ENCODE measurements at regions not wholly inside any gene's neighbourhood (a gene's known extent, or its start where the extent isn't known, plus 50 kb on each side); places are given as distances from the start of the nearest gene placed in this dataset.

DNA sequence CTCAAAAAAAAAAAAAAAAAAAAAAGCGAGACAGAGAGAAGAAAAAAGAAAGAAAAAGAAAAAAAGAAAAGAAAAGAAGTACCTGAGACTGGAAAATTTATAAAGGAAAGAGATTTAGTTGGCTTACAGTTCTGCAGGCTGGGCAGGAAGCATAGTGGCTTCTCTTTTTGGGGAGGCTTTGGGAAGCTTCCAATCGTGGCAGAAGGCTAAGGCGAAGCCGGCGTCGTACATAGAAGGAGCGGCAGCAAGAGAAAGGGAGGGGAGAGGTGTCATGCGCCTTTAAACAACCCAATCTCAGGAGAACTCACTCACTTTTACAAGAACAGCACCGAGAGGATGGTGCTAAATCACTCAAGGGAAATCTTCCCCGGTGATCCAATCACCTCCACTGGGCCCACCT, 272.1 kb upstream of the FOXK1 start:
- H3K4me3 ChIP-seq (ENCODE audit: low read length): no peak overlapping the region
- H3K4me1 ChIP-seq (ENCODE audit: insufficient read depth, low read length): no peaks in the 10 kb centered on the region
- no peaks in the 10 kb centered on the region for H3K9me3 ChIP-seq (ENCODE audit: low read depth, low read length)
- no peaks in the 10 kb centered on the region for H3K27me3 ChIP-seq (ENCODE audit: insufficient read depth, low read length)

GRCh38 chr7:4416396-4417056, 265.6 kb upstream of the FOXK1 start:
- no peaks in the 10 kb centered on the region for H3K27me3 ChIP-seq (ENCODE audit: insufficient read depth, low read length)
- no peaks in the 10 kb centered on the region for H3K4me1 ChIP-seq (ENCODE audit: insufficient read depth, low read length)
- no peaks in the 10 kb centered on the region for H3K9me3 ChIP-seq (ENCODE audit: low read depth, low read length)
- no peak overlapping the region for H3K4me3 ChIP-seq (ENCODE audit: low read length)

GRCh38 chr7:4428526-4428925, 253.6 kb upstream of the FOXK1 start:
- no peaks in the 10 kb centered on the region for H3K4me1 ChIP-seq (ENCODE audit: insufficient read depth, low read length)
- no peaks in the 10 kb centered on the region for H3K27me3 ChIP-seq (ENCODE audit: insufficient read depth, low read length)

GRCh38 chr7:4430227-4430626, 251.9 kb upstream of the FOXK1 start:
- Histone ChIP-seq H3K4me3 (ENCODE audit: low read length) (no peak overlapping the region), H3K27me3 (ENCODE audit: insufficient read depth, low read length) (no peaks in the 10 kb centered on the region), H3K9me3 (ENCODE audit: low read depth, low read length) (peaks cover 8% of the 10 kb centered on the region), H3K4me1 (ENCODE audit: insufficient read depth, low read length) (no peaks in the 10 kb centered on the region)

More at GRCh38 chr7:4428526-4428925, 253.6 kb upstream of the FOXK1 start:
- Histone ChIP-seq H3K4me3 (ENCODE audit: low read length) (no peak overlapping the region), H3K9me3 (ENCODE audit: low read depth, low read length) (peaks cover 8% of the 10 kb centered on the region)

DNA sequence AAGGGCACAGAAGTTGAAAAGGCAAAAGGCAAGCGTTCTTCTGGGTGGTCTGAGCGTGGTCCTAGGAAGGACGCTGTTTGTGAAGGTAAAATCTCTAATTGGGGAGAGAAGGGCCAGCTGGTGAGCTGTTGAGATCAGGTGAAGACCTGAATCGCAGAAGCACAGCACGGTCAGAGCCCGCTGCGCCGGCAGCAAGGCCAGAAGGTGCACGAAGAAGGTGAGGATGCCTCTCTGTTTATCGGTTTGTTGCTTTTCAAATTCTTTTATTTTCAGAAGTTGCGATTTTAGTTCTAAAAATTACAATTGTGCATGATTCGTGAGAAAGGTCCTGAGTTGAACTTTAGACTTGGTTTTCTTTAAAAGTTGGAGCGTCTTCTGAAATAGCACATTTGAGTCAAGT, 247.8 kb upstream of the FOXK1 start:
- H3K27me3 ChIP-seq (ENCODE audit: insufficient read depth, low read length): no peaks in the 10 kb centered on the region
- H3K4me3 ChIP-seq (ENCODE audit: low read length): no peak overlapping the region
- peaks cover 8% of the 10 kb centered on the region for H3K9me3 ChIP-seq (ENCODE audit: low read depth, low read length)
- no peaks in the 10 kb centered on the region for H3K4me1 ChIP-seq (ENCODE audit: insufficient read depth, low read length)

DNA sequence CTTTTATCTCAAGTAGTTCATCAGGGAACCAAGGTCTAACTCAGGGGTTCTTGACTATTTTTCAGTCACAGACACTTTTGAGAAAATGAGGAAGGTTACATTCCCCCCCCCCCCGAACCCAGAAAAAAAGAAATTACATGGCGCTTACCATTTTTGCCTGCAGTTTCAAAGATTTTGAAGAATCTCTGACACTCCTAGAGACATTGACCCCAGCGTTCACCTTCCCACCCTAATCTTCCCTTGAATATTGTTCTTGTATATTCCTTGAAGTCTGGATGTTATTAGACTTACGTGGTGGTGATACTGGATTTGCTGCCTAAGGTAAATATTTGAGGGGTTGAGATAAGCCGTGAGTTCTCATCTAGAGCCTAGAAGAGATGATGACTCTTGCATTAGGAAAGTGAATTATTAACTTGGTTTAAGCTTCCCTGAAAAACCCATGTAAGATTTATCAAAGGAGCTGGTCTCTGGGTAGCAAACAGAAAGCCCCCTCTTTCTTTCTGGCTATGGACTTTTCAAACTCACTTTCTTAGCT, 245.7 kb upstream of the FOXK1 start:
- Histone ChIP-seq H3K9me3 (ENCODE audit: low read depth, low read length) (no peaks in the 10 kb centered on the region), H3K4me3 (ENCODE audit: low read length) (no peak overlapping the region), H3K4me1 (ENCODE audit: insufficient read depth, low read length) (no peaks in the 10 kb centered on the region), H3K27me3 (ENCODE audit: insufficient read depth, low read length) (no peaks in the 10 kb centered on the region)

- no peaks in the 10 kb centered on the region for H3K4me1 ChIP-seq (ENCODE audit: insufficient read depth, low read length)
- H3K4me3 ChIP-seq (ENCODE audit: low read length): no peak overlapping the region
- H3K27me3 ChIP-seq (ENCODE audit: insufficient read depth, low read length): no peaks in the 10 kb centered on the region
- no peaks in the 10 kb centered on the region for H3K9me3 ChIP-seq (ENCODE audit: low read depth, low read length)
Measured at GRCh38 chr7:4436936-4437335, 245.2 kb upstream of the FOXK1 start.

GRCh38 chr7:4437916-4438315, 244.2 kb upstream of the FOXK1 start:
- Histone ChIP-seq H3K9me3 (ENCODE audit: low read depth, low read length) (no peaks in the 10 kb centered on the region), H3K4me1 (ENCODE audit: insufficient read depth, low read length) (no peaks in the 10 kb centered on the region), H3K4me3 (ENCODE audit: low read length) (no peak overlapping the region), H3K27me3 (ENCODE audit: insufficient read depth, low read length) (no peaks in the 10 kb centered on the region)

DNA sequence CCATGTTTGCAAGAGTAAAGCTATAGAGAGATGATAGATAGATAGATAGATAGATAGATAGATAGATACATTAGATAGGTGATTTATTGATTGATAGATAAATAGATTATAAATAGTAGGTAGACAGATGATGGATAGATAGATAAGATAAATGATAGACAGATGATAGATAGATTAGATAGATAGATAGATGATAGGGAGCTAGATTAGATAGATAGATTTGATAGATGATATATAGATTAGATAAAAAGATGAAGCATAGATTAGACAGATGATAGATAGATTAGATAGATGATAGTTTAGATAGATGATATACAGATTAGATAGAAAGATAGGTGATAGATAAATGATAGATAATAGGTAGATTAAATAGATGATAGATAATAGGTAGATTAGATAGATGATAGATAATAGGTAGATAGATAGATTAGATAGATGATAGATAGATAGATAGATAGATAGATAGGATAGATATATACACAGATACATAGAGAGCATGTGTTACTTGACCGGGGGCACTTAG, 243.3 kb upstream of the FOXK1 start:
- H3K4me1 ChIP-seq (ENCODE audit: insufficient read depth, low read length): no peaks in the 10 kb centered on the region
- no peaks in the 10 kb centered on the region for H3K9me3 ChIP-seq (ENCODE audit: low read depth, low read length)
- no peak overlapping the region for H3K4me3 ChIP-seq (ENCODE audit: low read length)
- H3K27me3 ChIP-seq (ENCODE audit: insufficient read depth, low read length): no peaks in the 10 kb centered on the region

GRCh38 chr7:4439444-4439843, 242.7 kb upstream of the FOXK1 start:
- Histone ChIP-seq H3K9me3 (ENCODE audit: low read depth, low read length) (no peaks in the 10 kb centered on the region), H3K27me3 (ENCODE audit: insufficient read depth, low read length) (no peaks in the 10 kb centered on the region), H3K4me3 (ENCODE audit: low read length) (no peak overlapping the region), H3K4me1 (ENCODE audit: insufficient read depth, low read length) (no peaks in the 10 kb centered on the region)

GRCh38 chr7:4444106-4444505, 238.0 kb upstream of the FOXK1 start:
- Histone ChIP-seq H3K9me3 (ENCODE audit: low read depth, low read length) (no peaks in the 10 kb centered on the region), H3K27me3 (ENCODE audit: insufficient read depth, low read length) (no peaks in the 10 kb centered on the region), H3K4me3 (ENCODE audit: low read length) (no peak overlapping the region), H3K4me1 (ENCODE audit: insufficient read depth, low read length) (no peaks in the 10 kb centered on the region)

- Histone ChIP-seq H3K9me3 (ENCODE audit: low read depth, low read length) (no peaks in the 10 kb centered on the region), H3K27me3 (ENCODE audit: insufficient read depth, low read length) (no peaks in the 10 kb centered on the region), H3K4me1 (ENCODE audit: insufficient read depth, low read length) (no peaks in the 10 kb centered on the region), H3K4me3 (ENCODE audit: low read length) (no peak overlapping the region)
Measured at GRCh38 chr7:4445777-4446176, 236.3 kb upstream of the FOXK1 start.

- no peaks in the 10 kb centered on the region for H3K4me1 ChIP-seq (ENCODE audit: insufficient read depth, low read length)
- H3K27me3 ChIP-seq (ENCODE audit: insufficient read depth, low read length): no peaks in the 10 kb centered on the region
- no peaks in the 10 kb centered on the region for H3K9me3 ChIP-seq (ENCODE audit: low read depth, low read length)
- no peak overlapping the region for H3K4me3 ChIP-seq (ENCODE audit: low read length)
Measured at GRCh38 chr7:4449263-4449662, 232.8 kb upstream of the FOXK1 start.

- Histone ChIP-seq H3K9me3 (ENCODE audit: low read depth, low read length) (no peaks in the 10 kb centered on the region), H3K4me3 (ENCODE audit: low read length) (no peak overlapping the region), H3K4me1 (ENCODE audit: insufficient read depth, low read length) (no peaks in the 10 kb centered on the region), H3K27me3 (ENCODE audit: insufficient read depth, low read length) (no peaks in the 10 kb centered on the region)
Measured at GRCh38 chr7:4450483-4450882, 231.6 kb upstream of the FOXK1 start.

- Histone ChIP-seq H3K4me1 (ENCODE audit: insufficient read depth, low read length) (no peaks in the 10 kb centered on the region), H3K4me3 (ENCODE audit: low read length) (no peak overlapping the region), H3K9me3 (ENCODE audit: low read depth, low read length) (no peaks in the 10 kb centered on the region), H3K27me3 (ENCODE audit: insufficient read depth, low read length) (no peaks in the 10 kb centered on the region)
Measured at GRCh38 chr7:4460597-4460996, 221.5 kb upstream of the FOXK1 start.

GRCh38 chr7:4461531-4461930, 220.6 kb upstream of the FOXK1 start:
- no peaks in the 10 kb centered on the region for H3K4me1 ChIP-seq (ENCODE audit: insufficient read depth, low read length)
- no peaks in the 10 kb centered on the region for H3K27me3 ChIP-seq (ENCODE audit: insufficient read depth, low read length)
- H3K9me3 ChIP-seq (ENCODE audit: low read depth, low read length): no peaks in the 10 kb centered on the region
- no peak overlapping the region for H3K4me3 ChIP-seq (ENCODE audit: low read length)

Data from mononuclear cell (primary cell).